NCI-H146 (cell line): ENCODE measurements at regions not wholly inside any gene's neighbourhood (a gene's known extent, or its start where the extent isn't known, plus 50 kb on each side); places are given as distances from the start of the nearest gene placed in this dataset.

Experiments used
- DNase-seq: peaks from one replicate; lab custom pipeline; 2025; lab: John Stamatoyannopoulos, UW

DNA sequence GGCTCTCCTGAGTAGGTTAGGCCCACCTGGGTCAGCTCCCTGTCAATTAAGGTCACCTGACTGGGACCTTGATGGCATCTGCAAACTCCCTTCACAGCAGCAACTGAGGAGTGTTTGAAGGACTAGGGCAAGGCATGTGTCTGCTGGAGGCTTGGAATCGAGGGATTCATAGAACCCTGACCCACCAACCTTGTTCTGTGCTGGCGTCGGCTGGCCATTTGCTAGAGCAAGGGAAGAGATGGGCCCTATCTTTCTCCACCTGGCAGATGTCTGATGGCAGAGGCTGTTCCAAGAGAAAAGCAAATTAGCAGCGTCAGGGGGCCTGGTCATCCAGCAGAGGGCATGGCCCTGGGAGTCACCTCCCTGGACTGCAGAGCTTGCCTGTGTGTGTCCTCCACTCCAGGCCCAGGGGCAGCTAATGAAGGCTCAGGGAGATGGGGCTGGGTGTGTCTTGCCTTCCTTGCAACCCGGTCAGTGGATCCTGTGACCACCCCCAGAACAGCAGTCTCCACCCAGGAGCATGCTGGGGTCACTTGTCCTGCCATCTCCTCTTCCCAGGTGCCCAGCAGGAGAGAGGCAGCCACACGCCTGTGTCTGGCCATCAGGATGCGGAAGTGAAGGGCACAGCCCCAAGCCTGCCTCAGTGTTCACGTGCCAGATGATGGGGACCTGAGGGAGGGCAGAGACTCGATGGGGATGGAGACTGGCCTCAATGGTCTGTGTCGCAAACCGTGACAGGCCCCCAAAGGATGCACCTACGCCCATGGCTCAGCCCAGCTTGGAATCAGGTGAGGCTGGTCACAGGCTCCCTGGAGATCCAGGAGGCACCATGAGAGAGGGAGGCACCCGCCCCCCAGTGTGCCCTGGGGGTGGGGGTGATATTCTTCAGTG, 53.9 kb downstream of the BARX1 start:
- no peak for DNase-seq

DNA sequence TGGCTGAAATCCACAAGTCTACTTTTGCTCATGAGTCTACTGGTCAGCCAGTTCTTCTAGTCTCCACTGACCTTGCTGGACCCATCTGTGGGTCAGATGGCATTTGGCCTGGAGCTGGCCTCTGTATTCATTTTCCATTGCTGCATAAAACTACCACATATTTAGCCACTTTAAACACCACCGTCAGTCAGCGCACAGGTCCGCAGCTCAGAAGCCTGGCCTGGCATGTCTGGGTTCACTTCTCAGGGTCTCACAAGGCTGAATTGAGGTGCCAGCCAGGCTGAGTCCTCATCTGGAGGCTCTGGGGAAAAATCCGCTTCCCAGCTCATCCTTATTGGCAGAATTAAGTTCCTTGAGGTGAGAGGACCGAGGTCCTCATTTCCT, 54.7 kb downstream of the BARX1 start:
- DNase-seq: no peak

DNA sequence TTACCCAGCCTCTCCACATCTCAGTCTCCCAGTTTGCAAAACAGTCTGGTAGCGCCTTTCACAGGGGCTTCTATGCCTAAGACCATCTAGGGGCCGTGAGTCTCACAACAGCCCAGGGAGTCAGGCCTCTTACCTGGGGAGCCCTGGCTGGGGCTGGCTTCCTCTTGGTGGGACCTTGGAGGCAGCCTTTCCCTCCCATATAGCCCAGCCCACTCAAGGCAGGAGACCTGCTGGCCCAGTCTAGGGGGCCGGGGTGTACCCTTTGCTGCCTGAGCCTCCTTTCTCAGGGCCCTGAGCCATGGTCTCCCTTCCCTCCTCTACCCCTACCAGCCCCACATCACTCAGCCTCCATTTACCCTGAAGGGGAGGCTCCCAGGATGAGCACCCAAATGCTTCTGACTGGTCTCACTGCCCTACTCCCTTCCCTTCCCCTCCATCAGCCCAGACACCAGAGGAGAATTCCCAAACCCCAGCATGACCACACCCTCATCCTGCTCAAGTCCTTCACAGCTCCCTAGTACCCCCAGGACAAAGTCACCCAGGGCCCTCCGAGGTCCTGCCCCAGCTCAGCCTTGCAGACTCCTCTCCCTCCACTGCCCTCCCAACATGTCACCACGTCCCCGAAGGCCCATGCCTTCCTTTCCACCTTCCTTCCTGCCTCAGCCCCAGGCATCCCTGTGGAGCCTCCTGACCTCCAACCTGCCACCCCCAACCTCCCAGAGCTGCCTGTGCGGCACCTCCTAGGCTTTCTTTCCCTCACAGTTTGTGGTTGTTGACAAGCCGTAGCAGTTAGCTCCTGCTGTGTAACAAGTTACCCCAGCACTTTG, 55.3 kb downstream of the BARX1 start:
- no peak for DNase-seq

DNA sequence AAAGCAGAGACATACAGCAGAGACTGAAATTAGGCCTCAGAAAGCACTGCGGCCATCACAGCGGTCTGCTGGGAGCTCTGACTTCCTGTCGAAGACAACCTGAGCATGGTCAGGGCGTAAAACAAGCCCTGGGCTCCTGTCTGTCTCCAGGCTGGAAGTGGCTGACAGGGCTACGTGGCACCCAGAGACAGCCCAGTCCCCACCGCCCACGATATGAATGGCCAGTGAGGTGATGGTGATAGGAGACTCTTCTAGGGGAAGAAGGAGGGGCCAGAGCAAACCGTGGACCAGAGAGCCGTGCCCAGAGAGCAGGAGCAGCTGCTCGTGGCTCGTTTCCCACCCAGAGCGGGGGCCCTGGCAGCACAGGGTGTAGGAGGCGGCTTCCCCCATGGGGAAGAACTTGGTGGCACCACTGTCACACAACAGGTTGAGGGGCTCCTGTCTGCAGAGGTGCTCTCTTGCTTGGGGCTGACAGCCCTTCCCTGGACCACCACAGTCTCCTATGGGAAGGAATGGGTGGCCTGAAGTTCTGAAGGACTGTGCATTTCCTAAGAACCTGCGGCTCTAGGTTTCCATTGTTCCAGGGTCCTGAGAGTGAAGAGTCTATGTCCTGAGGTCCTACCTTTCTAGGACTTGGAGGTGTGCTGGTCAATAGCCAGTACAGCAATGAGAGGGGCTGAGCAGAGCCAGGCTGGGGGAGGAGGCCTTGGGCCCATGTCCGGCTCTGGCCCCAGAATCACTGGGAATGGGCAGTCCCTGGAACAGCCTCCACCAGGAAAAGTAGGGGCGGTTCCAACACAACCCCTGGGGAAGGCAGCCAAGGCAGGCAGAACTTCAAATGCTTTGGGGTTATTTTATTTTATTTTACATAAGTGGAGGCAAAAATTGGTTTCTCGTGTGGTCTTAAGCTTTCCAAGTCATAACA, 56.4 kb downstream of the BARX1 start:
- no peak for DNase-seq

DNA sequence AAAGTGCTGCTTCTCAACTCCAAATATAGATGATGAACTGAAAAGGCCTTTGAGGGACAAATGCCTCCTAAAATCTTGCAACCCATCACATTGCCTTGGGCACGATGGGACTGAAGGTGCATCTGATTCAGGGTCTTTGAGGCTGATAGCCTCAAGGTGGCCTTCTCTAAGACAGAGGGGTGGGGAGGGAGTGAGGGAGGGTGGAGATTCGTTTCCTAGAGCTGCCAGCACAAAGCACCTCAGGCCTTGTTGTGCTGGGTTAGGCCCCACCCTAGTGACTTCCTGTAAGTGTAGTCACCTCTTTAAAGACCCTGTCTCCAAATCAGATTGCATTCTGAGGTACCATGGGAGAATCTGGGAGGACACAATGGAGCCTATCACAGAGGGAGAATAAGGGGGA, 57.1 kb downstream of the BARX1 start:
- DNase-seq: no peak

DNA sequence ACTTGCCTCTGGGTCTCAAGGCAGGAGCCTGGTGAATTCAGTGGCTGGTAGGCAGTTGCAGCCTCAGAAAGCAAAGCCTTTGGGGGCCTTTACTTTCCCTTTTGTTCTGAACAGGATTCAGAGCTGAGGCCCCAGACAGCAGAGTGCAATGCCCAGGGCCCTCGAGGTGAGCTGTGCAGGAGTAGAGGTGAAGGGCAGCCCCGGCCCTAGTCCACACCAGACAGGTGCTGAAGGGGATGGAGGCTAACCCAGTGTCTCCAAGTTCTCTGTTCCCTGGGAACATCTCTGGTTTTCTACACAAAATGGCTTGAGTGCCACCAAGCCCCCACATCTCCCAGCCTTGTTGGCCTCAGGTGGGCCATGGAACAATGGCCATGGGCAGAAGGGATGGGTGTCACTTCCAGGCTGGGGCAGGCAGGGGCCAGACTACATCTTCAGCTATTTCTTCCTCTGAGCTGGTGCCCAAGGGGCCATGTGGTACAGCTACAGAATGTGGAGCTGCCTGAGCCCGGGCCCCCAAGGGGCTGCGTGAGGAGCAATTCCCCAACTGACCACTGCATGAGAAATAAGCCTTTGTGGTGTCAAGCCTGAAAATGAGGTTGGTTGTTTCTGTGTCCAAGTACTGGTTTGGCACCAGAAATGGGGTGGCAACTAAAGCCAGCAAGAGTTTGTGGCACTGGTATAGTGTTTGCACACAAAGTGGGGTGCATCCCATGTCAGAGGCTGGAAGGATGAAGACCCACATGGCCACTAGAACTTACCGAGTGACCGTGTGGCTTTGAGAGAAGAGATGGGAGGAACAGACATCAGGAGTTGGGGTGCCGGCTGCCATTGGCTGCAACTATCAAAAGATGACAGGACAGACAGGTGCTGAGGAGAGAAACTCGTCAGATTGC, 57.8 kb downstream of the BARX1 start:
- no peak for DNase-seq

DNA sequence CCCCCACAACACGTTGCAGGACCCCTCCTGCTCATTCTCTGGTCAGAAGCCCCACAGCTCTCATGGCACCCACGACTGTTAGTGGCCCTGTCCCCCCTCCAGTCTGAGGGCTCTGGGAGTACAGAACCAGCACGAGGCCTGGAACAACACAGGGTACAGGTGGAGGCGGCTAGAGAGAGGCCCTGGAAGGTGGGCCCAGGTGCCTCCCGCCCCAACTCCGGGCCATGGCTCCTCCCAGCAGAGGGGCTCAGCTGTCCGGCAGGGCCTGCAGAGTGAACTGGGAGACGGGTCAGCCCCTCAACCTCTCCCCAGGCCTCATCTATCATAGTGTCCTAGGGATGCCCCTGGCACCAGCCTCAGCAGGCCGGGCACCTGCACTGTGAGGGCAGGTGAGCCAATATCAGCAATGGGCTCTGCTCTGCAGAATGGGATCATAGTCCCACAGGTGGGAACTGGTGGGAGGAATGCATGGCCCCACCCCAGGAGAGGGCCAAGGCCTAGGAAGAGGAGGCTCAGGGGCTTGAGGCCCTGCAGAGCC, 58.6 kb downstream of the BARX1 start:
- DNase-seq: no peak

DNA sequence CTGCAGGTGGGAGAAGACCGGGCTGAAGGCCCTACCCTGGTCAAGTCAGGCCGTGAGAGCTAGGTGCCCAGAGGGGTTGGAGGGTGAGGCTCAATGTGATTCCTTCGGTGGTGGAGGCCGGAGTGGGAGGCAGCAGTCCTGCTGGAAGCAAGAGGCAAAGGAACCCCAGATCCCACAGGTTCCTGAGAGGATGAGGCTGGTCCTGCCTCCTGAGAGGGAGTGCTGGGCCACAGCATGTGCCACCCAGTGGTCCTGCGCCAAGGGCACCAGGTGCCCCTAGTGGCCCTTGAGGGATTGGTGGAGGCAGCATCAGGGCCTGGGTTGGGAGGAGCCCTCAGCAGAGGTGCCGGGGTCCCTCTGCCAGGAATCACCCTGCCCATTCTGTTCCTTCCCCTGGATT, 59.1 kb downstream of the BARX1 start:
- no peak for DNase-seq

DNA sequence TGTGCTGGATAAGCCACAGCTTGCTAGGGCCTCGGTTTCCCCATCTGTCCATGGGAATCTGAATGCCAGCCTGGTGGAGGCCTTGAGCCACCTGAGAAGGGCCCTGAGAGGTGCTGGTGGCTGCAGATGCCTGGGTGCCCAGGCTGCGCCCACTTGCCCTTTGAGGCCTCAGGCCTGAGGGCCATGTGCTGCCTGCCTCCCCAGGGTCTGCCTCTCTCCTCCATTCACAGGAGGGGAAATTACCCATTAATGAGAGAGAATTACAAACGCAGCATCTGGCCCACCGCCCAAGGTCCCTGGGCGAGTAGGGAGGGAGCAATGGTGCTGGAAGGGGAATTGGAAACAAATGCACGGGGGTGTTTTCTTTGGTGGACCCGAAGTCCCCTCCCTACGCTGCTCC, 59.6 kb downstream of the BARX1 start:
- DNase-seq: no peak

DNA sequence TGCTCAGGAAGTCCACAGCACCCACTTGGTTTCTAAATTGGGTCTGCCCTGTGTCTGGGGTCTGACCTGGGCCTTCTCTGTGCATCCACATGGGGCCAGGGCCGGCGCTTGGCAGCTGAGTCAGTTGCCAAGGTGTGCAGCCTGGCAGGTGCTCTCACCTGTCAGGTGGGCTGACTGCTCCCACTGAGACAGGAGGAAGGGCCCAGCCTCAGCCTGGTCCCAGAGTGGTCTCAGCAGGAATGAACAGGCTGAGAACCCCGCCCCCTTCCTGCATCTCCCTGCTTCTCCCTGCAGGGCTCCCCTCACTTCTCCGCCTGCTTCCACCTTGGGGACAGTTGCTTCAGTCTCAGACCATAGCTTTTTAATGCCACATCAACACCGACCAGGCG, 60.5 kb downstream of the BARX1 start:
- DNase-seq: no peak

DNA sequence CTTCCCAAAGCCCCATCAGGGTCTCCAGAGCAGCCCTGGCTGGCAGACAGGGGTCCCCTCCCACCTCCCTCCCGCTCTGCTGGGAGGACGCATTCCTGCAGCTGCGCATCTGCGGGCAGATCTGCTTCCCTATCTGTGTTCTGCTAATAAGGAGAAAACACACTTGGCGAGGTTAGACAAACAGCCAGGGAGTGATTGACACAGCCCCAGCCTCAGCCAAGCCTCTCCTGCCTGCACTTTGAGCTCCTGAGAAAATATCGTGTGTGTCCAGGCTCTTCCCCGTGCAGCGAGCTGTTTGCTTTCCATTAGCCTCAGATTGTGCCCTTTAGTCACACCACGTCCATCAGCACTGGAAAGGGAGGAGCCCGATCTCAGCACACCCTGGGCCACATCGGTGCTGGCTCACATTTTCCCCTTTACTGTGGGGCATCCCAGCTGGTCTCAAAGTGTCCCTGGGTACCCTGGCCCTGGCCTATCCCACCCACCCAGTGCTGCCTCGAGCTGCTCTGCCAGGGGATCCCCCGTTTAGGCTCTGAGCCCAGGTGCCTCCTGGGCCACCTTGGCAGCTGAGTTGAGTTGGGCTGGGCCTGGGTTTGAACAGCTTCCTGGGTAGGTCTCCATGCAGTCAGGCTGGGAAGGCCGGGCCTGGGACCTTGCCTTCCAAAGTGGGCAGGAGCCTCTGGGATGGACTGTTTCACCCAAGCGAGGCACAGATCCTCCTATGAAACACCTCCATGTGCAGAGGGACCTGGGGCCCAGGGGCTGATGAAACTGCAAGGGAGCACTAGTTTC, 61.1 kb downstream of the BARX1 start:
- peak; percentile 20 for DNase-seq

DNA sequence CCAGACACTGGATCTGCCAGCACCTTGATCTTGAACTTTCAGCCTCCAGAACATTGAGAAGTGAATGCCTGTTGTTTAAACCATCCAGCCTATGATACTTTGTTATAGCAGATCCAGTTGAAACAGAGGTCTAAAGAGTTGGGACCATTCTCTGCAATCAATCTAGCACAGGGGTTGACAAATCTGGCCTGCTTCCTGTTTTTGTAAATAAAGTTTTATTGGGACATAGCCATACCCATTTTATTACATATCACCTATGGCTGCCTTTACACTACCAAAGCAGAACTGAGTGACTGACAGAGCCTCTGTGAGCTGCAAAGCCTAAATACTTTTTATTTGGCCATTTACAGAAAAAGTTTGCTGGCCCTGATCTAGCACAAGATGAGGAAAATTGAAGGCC, 62.0 kb downstream of the BARX1 start:
- DNase-seq: no peak

DNA sequence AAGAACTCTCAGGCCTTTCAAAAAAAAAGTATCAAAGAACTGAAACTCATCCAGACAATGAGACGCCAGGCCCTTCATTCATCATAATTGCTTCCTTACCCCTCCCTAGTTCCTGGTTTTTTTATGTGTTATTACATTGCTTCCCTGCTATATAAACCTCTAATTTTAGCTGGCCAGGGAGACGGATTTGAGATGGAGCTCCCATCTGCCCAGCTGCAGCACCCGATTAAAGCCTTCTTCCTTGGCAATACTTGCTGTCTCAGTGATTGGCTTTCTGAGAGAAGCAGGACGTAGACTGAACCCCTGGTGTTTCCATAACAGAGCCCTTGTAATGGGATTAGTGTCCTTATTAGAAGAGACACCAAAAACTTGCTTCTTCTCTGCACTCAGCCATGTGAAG, 62.4 kb downstream of the BARX1 start:
- DNase-seq: no peak

DNA sequence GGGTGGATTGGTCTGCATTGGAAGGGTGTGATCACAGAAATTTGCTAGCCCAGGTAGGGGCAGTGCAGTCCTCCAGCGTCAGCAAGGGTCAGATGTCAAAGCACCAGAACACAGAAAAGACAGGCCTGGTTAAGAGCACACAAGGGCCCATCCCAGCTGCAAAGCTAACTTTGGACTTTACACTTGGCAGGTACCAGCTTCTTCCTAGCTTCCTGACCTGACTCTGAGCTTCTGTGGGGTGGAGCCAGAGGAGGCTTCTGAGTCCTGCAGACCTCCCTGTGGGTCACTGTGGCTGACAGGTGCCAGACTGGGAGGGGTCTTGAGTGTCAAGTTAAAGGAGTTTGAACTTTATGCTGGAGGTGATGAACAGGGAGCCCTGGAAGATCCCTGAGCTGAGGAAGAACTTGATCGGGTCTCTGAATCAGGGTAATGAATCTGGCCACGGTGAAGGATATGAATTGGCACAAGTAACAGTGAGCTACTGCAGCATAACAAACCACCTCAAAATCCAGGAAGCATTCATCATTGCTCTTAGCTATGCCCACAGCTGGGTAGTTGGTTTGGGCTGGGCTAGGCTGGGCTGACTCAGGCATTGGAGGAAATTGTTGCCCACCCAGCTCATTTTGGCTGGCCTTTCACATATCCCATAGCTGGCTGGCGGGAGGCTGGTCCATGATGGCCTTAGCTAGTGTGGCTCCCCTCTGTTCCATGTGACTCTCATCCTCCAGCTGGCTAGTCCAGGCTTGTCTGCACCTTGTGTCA, 63.4 kb downstream of the BARX1 start:
- DNase-seq: no peak

DNA sequence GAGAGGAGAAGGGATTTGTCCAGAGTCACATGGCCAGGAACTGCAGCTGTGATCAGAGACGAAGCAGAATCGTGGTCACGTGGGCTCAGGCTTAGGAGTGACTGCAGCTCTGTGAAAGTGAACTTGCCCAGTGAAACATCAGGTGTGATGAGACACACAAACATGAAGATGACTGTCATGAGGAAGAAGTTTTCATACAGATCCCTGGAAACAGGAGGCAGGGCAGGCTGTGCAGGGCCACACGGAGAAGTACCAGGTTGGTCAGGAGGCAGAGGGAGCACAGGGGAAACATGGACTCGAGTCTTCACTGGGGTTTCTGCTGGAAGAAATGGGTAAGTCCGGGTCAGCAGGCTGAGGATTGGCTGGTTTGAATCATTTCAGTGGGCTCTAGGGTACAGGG, 64.1 kb downstream of the BARX1 start:
- DNase-seq: no peak

DNA sequence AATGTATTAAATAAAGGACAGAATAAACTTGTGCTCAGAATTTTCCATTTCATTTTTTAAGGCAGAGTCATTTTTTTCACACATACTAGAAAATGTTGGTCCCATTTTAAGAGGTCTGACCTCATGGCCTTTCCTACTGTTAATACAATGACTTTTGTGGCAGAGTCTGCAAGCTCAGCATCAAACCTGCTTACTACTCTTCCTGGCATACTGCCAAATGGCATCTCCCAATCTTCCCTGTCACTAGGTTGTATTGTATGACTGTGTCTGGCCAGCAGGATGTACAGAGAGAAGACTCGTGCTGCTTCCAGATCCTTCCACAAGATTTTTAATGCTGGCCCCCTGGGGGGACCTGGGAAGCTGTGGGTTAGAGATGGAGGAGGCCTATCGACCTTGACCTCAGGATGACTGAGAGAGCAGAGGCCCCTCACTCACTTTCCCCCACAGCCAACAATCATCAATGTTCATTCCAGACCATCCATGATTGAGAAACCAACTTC, 64.7 kb downstream of the BARX1 start:
- no peak for DNase-seq

DNA sequence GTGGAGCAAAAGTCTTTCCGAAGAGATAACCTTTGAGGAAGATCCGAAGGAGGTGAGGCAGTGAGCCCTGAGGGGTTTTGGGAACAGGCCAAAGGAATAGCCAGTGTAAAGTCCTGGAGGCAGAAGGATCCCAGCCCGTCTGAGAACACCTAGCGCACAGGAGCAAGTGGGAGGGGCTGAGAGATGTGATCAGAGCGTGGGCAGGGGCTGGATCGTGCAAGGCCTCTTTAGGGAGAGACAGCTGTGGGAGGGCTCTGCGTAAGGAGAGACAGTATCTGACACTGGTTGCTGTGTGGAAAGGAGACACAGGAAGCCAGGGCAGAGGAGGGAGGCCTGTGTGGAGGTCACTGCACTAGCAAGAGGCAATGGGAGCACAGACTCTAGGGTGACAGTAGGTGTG, 68.2 kb downstream of the BARX1 start:
- DNase-seq: no peak

DNA sequence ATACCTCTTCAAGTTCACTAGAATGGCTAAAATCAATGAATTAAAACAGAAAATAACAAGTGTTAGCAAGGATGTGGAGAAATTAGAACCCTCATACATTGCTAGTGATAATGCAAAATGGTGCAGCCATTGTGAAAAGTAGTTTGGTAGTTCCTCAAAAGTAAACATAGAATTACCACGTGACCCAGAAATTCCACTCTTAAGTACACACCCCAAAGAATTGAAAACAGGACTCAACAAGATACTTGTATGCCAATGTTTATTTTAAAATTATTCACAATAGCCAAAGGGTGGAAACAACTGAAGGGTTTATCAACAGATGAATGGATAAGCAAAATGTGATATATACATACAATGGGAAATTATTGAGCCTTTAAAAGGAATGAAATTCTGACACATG, 70.3 kb downstream of the BARX1 start:
- peak; percentile 9 for DNase-seq
